Panc1 (cell line): ENCODE measurements at regions not wholly inside any gene's neighbourhood (a gene's known extent, or its start where the extent isn't known, plus 50 kb on each side); places are given as distances from the start of the nearest gene placed in this dataset.

Source experiments
- ATAC-seq: fragments of 200-7000 bp; cut with Tn5 transposase; 2 replicates; pipeline ENCODE4 v1.9.1; 2020; ENCODE audit warnings: mild to moderate bottlenecking, moderate library complexity
- BruUV-seq: library from RNA; stranded (reverse); fragments of 400-500 nt; replicated peaks from 2 replicates; lab custom pipeline; 2021; lab: Mats Ljungman, UMichigan
- CTCF ChIA-PET: fragments of 300-600 bp; sonication (Branson Sonifier 250); formaldehyde crosslinking; loops from one replicate; lab custom pipeline; 2022; ENCODE audit warnings: antibody characterized with exemption; lab: Charles Lee
- POLR2A ChIA-PET: fragments of 300-600 bp; sonication (Branson Sonifier 250); formaldehyde crosslinking; loops from one replicate; lab custom pipeline; 2022; ENCODE audit warnings: antibody characterized with exemption; lab: Charles Lee
- DNase-seq: peaks from one replicate; pipeline ENCODE4 v3.0.0-alpha.2; 2010; ENCODE audit warnings: low read depth, low spot score
- H3K27ac ChIP-seq: 2 replicates; pipeline ENCODE4 v1.5.1; 2011; ENCODE audit warnings: mild to moderate bottlenecking, low read length, inconsistent platforms
- H3K27me3 ChIP-seq: fragments of 200-500 bp; sonication (Bioruptor generic); 2 replicates; pipeline ENCODE4 v1.6.0; 2014; ENCODE audit warnings: low read length, inconsistent platforms; ENCODE audit not compliant: control insufficient read depth, insufficient read depth
- H3K36me3 ChIP-seq: fragments of 200-500 bp; sonication (Bioruptor generic); 2 replicates; pipeline ENCODE4 v1.5.1; 2014; ENCODE audit warnings: inconsistent platforms, mild to moderate bottlenecking, low read length, moderate library complexity; ENCODE audit not compliant: control insufficient read depth, insufficient read depth
- H3K4me1 ChIP-seq: 2 replicates; pipeline ENCODE4 v1.5.1; 2011; ENCODE audit warnings: inconsistent platforms, mild to moderate bottlenecking, low read length, moderate library complexity; ENCODE audit not compliant: control insufficient read depth, insufficient read depth
- H3K4me3 ChIP-seq, 2 experiments: 2 replicates each; pipeline ENCODE4 v1.5.1; 2011 to 2012; ENCODE audit warnings: low read depth in 2 of 2, low read length in 2 of 2, mild to moderate bottlenecking in 2 of 2, inconsistent platforms in 1 of 2, moderate library complexity in 1 of 2
- H3K9me3 ChIP-seq: fragments of 200-500 bp; sonication (Bioruptor generic); 2 replicates; pipeline ENCODE4 v1.5.1; 2014; ENCODE audit warnings: low read depth, mild to moderate bottlenecking, inconsistent platforms, low read length, moderate library complexity; ENCODE audit not compliant: control insufficient read depth, insufficient read depth
- POLR2AphosphoS5 ChIP-seq: IDR thresholded peaks from 2 replicates; pipeline ENCODE4 v1.6.1; 2012; ENCODE audit warnings: mild to moderate bottlenecking, low read depth, low read length, moderate library complexity
- SIN3A ChIP-seq: IDR thresholded peaks from 2 replicates; pipeline ENCODE4 v1.6.1; 2012; ENCODE audit warnings: low read depth, mild to moderate bottlenecking, low read length, moderate library complexity, borderline replicate concordance; ENCODE audit not compliant: insufficient read depth
- TCF7L2 ChIP-seq: IDR thresholded peaks from 2 replicates; pipeline ENCODE4 v1.6.1; 2011; ENCODE audit warnings: mild to moderate bottlenecking, low read depth, low read length, inconsistent platforms
- in situ Hi-C: cut with HindIII; loops from 2 replicates; pipeline ENCODE4 v1.10.0; 2016; ENCODE audit warnings: low sequenced_read_pairs, low pct_unique_long_range_greater_than_20kb
- intact Hi-C: fragments of 100-400 bp; cut with micrococcal nuclease; formaldehyde crosslinking; loops from one replicate; pipeline ENCODE4 v1.10.0; 2022; ENCODE audit not compliant: unreplicated experiment
- TF ChIP-seq, protein P1 (sequence below), 2 experiments: IDR thresholded peaks; 2 replicates each; pipeline ENCODE4 v1.6.1; 2011 to 2012; ENCODE audit warnings: low read depth in 2 of 2, control low read depth in 1 of 2, low read length in 1 of 2, mild to moderate bottlenecking in 1 of 2, moderate library complexity in 1 of 2; ENCODE audit not compliant: insufficient read depth in 1 of 2
- TF ChIP-seq, protein P2 (sequence below): fragments of 450-650 bp; IDR thresholded peaks from 2 replicates; pipeline ENCODE4 v1.5.1; 2017; ENCODE audit warnings: mild to moderate bottlenecking

DNA sequence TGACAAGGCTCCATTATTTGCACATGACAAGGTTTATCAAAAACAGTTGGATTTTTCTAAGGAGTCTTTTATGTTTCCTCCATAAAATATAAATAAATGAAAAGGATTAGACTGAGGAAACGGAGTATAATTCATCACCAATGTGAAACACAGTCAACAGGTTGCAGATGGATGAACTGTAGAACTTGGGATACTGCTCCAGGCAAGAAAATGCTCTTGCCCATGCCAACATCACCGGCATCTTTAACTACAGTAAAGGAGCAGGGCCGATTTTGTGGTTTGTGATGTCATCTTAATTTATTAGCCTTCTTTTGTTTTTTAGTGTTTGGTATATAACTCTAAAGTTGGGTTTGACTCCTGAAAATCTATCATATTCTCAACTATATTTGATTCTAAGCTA lies 577.3 kb downstream of the EPHA4 start:
- H3K9me3 ChIP-seq, result no peaks in the 10 kb centered on the region
- in situ Hi-C loops (no loop called here), intact Hi-C loops (no loop called here)
- H3K27me3 ChIP-seq, result no peaks in the 10 kb centered on the region
- no peak for DNase-seq
- H3K4me1 ChIP-seq, result no peaks in the 10 kb centered on the region
- CTCF ChIA-PET, result no interaction called here
- POLR2A ChIA-PET, result no interaction called here
- TF ChIP-seq, protein P1, sequence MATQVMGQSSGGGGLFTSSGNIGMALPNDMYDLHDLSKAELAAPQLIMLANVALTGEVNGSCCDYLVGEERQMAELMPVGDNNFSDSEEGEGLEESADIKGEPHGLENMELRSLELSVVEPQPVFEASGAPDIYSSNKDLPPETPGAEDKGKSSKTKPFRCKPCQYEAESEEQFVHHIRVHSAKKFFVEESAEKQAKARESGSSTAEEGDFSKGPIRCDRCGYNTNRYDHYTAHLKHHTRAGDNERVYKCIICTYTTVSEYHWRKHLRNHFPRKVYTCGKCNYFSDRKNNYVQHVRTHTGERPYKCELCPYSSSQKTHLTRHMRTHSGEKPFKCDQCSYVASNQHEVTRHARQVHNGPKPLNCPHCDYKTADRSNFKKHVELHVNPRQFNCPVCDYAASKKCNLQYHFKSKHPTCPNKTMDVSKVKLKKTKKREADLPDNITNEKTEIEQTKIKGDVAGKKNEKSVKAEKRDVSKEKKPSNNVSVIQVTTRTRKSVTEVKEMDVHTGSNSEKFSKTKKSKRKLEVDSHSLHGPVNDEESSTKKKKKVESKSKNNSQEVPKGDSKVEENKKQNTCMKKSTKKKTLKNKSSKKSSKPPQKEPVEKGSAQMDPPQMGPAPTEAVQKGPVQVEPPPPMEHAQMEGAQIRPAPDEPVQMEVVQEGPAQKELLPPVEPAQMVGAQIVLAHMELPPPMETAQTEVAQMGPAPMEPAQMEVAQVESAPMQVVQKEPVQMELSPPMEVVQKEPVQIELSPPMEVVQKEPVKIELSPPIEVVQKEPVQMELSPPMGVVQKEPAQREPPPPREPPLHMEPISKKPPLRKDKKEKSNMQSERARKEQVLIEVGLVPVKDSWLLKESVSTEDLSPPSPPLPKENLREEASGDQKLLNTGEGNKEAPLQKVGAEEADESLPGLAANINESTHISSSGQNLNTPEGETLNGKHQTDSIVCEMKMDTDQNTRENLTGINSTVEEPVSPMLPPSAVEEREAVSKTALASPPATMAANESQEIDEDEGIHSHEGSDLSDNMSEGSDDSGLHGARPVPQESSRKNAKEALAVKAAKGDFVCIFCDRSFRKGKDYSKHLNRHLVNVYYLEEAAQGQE (IDR thresholded peaks at IDR 0.05; ENCODE audit: insufficient read depth in 1 of 2, low read depth in 2 of 2, low read length in 1 of 2), result no peak
- TF ChIP-seq POLR2AphosphoS5 (no peak), SIN3A (no peak), TCF7L2 (no peak)
- no peak for ATAC-seq
- no peak overlapping the region for H3K4me3 ChIP-seq
- H3K27ac ChIP-seq, result no peak overlapping the region
- H3K36me3 ChIP-seq, result no peaks in the 10 kb centered on the region
- no TSS peak for BruUV-seq

DNA sequence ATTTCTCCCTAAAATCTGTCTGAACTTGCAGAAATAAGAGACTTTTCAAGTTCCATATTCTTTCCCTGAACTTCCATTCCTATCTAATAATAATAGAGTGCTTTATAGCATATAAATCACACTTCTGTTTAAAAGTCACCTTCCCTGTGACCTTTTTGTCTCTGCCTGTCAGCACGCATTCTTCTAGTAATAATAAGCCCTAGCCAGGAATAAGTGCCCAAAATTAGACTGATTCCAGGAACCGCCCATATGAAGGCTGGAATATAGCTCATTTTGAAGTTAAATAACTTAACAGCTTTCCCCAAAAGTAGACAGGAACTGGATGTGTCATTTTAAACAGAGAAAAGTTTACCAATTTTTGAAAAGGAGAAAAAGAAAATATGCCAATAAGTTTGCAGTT lies 576.5 kb downstream of the EPHA4 start:
- no peaks in the 10 kb centered on the region for H3K36me3 ChIP-seq
- ATAC-seq, result no peak
- H3K9me3 ChIP-seq, result no peaks in the 10 kb centered on the region
- BruUV-seq, result no TSS peak
- in situ Hi-C loops, result no loop called here
- intact Hi-C loops, result no loop called here
- H3K4me3 ChIP-seq, result no peak overlapping the region
- TF ChIP-seq SIN3A (no peak), POLR2AphosphoS5 (no peak), TCF7L2 (no peak)
- TF ChIP-seq, protein P2, sequence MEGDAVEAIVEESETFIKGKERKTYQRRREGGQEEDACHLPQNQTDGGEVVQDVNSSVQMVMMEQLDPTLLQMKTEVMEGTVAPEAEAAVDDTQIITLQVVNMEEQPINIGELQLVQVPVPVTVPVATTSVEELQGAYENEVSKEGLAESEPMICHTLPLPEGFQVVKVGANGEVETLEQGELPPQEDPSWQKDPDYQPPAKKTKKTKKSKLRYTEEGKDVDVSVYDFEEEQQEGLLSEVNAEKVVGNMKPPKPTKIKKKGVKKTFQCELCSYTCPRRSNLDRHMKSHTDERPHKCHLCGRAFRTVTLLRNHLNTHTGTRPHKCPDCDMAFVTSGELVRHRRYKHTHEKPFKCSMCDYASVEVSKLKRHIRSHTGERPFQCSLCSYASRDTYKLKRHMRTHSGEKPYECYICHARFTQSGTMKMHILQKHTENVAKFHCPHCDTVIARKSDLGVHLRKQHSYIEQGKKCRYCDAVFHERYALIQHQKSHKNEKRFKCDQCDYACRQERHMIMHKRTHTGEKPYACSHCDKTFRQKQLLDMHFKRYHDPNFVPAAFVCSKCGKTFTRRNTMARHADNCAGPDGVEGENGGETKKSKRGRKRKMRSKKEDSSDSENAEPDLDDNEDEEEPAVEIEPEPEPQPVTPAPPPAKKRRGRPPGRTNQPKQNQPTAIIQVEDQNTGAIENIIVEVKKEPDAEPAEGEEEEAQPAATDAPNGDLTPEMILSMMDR, result no peak
- TF ChIP-seq, protein P1 (IDR thresholded peaks at IDR 0.05; ENCODE audit: insufficient read depth in 1 of 2, low read depth in 2 of 2, low read length in 1 of 2), result no peak
- no peak overlapping the region for H3K27ac ChIP-seq
- no peak for DNase-seq
- ChIA-PET CTCF (no interaction called here), POLR2A (no interaction called here)
- H3K4me1 ChIP-seq, result no peaks in the 10 kb centered on the region
- no peaks in the 10 kb centered on the region for H3K27me3 ChIP-seq
